HG03196 (cell line): ENCODE measurements at regions not wholly inside any gene's neighbourhood (a gene's known extent, or its start where the extent isn't known, plus 50 kb on each side); places are given as distances from the start of the nearest gene placed in this dataset.
"Not testable (repeated sequence)": the region's sequence is repeated elsewhere in the genome, so short reads cannot be mapped to it uniquely, and the experiment has no call there.

Experiments used
- ATAC-seq: cut with Tn5 transposase; IDR thresholded peaks from one replicate; pipeline ENCODE4 v1.9.1; 2021; ENCODE audit not compliant: unreplicated experiment

GRCh38 chr3:71964170-71964569 lies 179.2 kb upstream of the PROK2 start:
- no peak for ATAC-seq

GRCh38 chr3:71962561-71963240 lies 177.8 kb upstream of the PROK2 start:
- no peak for ATAC-seq

GRCh38 chr3:71961891-71962290 lies 176.9 kb upstream of the PROK2 start:
- ATAC-seq, result no peak

- ATAC-seq, result no peak
Observed at GRCh38 chr3:71961378-71961777, 176.4 kb upstream of the PROK2 start.

GRCh38 chr3:71958533-71958932 lies 173.6 kb upstream of the PROK2 start:
- no peak for ATAC-seq

GRCh38 chr3:71956716-71957115 lies 171.8 kb upstream of the PROK2 start:
- no peak for ATAC-seq

GRCh38 chr3:71956069-71956340 lies 171.1 kb upstream of the PROK2 start:
- no peak for ATAC-seq

GRCh38 chr3:71955240-71956068 lies 170.5 kb upstream of the PROK2 start:
- no peak for ATAC-seq

GRCh38 chr3:71951842-71952241 lies 166.9 kb upstream of the PROK2 start:
- no peak for ATAC-seq

- ATAC-seq, result no peak
Observed at GRCh38 chr3:71951361-71951760, 166.4 kb upstream of the PROK2 start.

- ATAC-seq, result no peak
Observed at GRCh38 chr3:71949442-71949841, 164.5 kb upstream of the PROK2 start.

GRCh38 chr3:71944482-71945065 lies 159.6 kb upstream of the PROK2 start:
- no peak for ATAC-seq

GRCh38 chr3:71942432-71943187 lies 157.7 kb upstream of the PROK2 start:
- ATAC-seq, result no peak

GRCh38 chr3:71940486-71940885 lies 155.5 kb upstream of the PROK2 start:
- no peak for ATAC-seq

- ATAC-seq, result not testable (repeated sequence)
Observed at GRCh38 chr3:71938081-71938480, 153.1 kb upstream of the PROK2 start.

- no peak for ATAC-seq
Observed at GRCh38 chr3:71936681-71937080, 151.7 kb upstream of the PROK2 start.

GRCh38 chr3:71934520-71935270 lies 149.7 kb upstream of the PROK2 start:
- ATAC-seq, result no peak

GRCh38 chr3:71931922-71932321 lies 147.0 kb upstream of the PROK2 start:
- no peak for ATAC-seq

- ATAC-seq, result no peak
Observed at GRCh38 chr3:71930056-71930991, 145.4 kb upstream of the PROK2 start.

- no peak for ATAC-seq
Observed at GRCh38 chr3:71928212-71928611, 143.3 kb upstream of the PROK2 start.
